GM19238 (cell line): ENCODE measurements at regions not wholly inside any gene's neighbourhood (a gene's known extent, or its start where the extent isn't known, plus 50 kb on each side); places are given as distances from the start of the nearest gene placed in this dataset.

Experiments
- DNase-seq: peaks from one replicate; pipeline ENCODE4 v3.0.0; 2011; ENCODE audit warnings: low spot score; ENCODE audit not compliant: insufficient read length

DNA sequence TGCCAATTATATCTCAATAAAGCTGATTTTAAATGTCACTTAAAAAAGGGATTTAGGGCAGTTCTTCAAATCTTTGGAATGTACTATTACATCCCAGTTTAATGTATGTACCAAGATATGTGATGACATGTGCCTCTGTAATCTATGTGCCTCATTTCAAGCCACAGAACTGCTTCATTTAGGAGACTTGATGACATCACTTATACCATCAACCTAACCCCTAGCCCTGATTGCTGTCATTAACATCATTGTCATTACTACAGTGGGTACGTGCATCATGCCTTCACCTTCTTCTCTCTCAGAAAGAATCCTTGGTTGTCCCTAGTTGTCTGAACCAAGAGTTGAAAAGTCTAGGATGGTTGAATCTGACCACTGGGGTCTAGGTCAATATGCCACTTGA is 134.3 kb upstream of the RAB11FIP2 start:
- DNase-seq: no peak

DNA sequence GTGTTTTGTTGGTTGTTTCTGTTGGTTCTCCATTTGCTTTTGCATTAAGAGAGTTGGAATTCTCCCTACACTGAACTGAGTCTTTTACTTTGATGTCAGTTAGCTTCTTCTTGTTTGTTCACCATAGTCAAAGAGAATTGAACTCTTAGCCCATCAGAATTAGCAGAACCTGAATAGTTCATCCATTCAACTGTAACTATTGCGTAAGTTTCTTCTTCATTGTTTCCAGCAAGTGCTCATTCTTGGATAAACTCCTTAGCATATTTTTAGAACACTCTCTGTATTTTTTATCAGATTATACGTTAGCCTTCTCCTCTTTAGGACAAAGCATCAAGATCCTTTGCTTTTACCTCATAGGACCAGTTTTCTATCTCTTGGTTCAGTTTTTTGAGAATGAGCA is 128.4 kb upstream of the RAB11FIP2 start:
- DNase-seq: no peak

DNA sequence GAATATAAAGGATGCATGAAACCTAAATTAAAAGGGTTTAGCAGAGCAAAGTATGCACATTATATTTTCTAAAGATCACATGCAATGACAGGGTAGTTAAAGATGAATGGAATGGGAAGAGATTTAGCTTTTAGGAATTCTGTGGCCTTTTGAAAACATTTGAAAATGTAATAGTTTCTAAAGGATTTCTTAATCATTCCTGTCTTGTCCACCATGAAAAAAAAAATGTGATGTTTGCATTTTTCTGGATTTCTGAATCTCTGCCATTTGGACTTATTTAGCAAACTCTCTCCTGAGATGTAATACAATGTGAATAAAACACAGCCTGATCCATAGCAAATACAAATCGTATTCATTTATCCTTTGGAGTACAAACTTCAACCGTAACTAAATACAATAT is 126.6 kb upstream of the RAB11FIP2 start:
- no peak for DNase-seq

DNA sequence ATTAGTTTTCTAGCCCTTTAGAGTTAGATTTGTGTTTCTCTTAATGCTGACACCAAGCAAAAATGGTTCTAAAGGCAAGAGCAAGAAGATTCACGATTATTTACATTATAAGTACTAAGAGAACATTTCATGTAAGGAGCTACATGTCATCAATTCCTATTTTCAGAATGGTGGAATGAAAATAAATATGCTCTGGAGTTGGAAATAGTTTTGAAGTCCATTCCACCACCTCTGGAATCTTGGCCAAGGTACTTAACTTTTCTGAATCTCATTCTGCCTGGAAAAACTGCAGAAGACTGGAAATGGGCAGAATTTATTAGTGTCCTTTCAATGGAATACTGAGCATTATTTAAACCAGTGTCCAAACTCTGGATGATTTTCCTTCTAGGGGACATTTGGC is 125.1 kb upstream of the RAB11FIP2 start:
- no peak for DNase-seq

DNA sequence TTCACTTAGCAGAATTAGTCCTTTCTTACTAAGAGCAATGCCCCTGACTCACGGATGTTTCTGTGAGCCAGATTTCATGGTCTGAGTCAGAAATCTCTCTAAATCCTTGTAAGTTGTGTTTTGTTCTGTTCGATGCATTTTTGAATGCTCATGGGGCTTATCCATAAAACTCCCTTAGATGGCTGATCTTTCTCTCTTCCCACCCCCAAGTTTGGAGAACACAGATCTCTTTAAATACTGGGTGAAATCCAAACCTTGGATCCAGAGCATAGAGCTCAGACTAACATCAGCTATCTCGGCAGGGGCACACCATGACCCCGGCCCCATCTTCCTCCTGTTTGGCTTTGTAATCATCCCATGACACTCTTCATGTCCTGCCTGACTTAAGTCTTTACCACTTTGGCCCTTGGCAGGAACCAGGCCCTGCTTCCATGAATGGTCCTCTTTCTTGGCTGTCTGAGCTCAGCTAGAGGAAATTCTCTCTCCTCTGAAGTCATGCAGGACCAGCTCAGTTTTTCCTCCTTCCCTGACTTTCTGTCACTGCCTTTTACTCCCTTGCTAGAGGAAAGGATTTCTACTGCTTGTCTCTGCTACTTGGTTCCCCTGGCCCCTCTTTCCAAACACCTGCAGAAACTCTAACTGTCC is 120.4 kb upstream of the RAB11FIP2 start:
- no peak for DNase-seq

DNA sequence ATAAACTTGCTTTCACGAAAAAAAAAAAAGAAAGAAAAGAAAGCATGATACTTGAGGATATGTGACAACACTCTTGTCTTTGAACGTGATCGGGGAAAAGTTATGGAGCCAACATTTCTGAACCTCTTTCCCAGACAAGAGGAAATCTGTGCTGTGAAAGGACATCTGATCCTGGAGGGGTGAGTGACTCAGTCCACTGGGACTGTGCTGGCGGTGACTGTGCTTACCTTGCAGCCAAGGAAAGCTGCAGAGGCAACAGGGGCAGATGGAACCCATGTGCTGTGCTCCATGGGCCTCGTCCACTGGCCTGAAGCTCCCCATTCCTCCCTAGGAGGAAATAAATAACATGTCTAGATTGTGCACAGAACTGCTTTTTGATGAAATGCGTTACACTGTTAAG is 116.5 kb upstream of the RAB11FIP2 start:
- DNase-seq: no peak

DNA sequence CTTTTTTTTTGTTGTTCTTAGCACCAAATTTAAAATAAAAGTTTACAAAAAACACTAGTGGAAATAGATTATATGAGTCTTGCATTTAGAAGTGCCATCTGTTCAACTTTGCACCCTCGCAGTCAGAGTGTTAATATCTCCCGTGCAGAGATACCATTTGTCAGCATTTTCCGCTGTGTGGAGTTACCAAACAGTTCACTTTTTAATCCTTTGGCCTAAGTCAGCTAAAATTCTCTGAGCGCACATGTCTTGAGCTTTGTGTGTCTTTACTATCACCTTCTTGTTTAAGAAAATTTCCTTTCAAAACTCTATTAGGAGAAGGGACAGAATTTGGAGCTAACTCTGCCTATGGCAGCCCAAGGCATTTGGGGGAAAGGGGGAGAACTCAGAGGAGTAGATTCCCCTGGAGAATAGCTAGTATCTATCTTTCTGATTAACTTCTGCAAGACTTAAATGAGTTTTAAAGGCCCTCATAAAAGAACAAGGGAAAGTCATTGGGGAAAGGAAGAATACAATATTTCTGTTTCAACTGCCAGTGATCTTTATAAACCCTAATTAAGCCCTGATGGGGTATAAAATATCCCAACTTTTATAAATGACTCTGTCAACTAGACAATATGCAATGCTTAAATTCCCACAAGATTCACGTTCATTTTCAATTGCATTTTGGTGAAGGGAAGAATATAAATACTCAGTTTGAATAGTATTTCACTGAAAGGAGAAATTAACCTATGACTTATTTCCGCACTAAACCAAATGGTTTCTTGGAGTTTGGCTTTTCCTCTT is 114.9 kb upstream of the RAB11FIP2 start:
- no peak for DNase-seq

DNA sequence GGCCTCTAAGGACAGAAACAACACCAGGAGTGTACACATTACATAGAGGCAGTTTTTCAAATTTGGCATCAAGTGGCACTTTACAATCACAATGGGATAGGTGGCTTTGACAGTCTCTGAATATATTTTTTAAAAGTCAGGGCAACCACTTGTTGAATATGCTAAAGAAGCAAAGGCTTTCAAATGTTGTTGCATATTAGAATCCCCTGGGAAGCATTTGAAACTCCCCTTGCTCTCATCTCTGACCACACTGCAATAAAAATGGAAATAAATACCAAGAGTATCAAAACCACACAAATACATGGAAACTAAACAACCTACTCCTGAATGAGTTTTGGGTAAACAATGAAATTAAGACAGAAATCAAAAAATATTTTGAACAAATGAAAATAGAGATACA is 106.5 kb upstream of the RAB11FIP2 start:
- no peak for DNase-seq

DNA sequence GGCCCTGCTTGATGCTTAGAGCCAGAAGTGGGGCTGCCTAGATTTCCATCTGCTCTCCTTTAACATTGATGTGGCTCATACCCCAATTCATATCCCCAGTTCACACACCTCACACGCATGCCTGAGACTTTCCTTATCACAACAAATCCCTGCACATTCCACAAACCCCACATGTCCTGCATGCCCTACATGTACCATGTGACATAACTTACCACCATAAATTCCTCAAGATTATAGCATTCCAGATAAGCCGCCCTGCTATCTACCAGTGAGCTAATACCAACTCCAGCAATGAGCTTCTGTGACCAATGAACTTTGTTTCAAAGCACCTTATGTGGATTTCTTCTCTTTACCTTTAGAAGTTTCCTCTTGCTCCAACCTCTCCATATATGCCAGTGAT is 104.7 kb upstream of the RAB11FIP2 start:
- DNase-seq: no peak

DNA sequence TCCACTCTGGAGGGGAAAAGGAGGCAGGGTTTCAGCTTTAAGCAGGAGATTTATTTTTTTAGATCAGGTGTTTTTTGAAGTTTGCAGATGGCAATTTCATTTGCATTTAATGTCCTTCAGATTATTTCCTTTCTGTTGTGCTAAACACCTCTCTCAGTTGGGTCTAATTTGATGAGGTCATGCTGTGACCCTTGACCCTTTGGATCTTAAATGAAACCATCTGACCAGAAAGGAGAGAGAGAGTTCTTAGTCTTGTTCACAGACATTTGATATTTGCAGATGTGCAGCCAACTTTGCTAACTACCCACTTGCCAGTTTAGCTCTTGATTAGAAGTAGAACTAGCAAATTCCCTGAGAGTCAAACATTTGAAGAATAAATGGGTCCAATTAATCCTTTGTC is 101.5 kb upstream of the RAB11FIP2 start:
- no peak for DNase-seq

DNA sequence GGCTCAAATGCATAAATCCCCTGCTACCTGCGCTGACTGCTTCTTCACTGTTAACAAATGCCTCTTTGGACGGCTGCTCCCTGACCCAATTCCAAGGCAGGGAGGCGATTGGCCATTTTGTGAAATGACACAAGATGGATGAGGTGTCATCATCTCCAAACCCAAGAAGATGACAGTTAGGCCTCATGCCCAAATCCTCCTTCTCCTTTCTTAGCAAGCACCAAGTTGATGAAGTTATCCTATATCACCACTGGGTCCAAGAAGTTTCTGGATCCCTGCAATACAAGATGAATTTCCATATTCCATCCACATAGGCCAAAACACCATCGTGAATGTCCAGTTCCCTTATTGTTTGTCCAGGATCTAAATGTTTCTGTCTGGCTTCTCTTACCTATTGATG is 98.5 kb upstream of the RAB11FIP2 start:
- no peak for DNase-seq

DNA sequence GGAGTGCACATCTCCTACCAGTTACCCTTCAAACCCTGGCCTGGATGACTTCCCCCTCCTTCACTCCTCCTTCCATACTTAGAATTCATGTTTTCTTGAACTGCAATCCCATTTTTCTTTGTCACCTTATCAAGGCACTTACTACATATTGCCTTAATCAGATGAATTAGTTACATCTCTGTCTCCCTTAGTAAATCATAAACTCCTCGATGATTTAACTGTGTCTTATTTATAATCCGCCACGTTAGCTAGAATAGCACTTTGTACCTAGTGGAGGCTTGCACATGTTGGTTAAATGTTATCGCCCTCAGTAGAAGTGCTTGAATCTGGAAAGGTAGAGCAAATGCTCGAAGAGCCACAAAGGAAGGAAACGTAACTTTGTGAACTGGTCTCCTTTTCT is 94.7 kb upstream of the RAB11FIP2 start:
- DNase-seq: no peak

DNA sequence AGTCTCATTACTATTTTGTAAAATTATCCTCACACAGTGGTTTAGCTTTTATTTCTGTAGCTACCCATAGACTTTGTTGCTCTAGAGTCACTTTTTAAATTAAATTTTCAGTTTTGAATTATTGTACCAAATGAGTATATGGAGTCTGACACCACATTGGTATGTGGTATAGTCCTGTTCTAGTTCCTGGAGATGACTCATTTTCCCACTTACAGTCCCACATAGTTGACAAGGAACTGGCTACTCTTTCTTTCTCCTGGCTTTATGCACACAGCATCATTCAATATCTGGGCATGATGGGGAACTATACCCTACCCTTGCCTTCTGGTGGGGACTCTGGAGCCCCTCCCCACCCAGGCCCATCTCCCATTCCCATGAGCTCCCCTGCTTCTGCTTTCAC is 92.6 kb upstream of the RAB11FIP2 start:
- no peak for DNase-seq

DNA sequence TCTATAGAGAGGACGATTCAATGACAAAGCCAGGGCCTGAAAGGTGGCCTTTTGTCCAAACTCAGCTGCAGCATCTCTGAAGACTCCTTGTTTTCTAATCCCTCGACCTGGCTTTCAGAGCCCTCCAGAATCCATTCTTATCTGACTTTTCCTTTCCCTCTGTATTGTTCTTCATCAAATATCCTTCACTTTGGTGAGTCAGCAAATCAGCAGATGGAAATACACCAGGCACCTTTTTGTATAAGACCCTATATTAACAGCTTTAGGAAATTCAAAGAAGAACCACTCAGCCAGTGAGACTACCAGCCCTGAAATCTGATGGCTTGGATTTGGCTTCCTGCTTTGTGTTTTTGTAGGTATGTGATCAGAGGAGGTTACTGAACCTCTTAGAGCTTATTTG is 81.9 kb upstream of the RAB11FIP2 start:
- DNase-seq: no peak

DNA sequence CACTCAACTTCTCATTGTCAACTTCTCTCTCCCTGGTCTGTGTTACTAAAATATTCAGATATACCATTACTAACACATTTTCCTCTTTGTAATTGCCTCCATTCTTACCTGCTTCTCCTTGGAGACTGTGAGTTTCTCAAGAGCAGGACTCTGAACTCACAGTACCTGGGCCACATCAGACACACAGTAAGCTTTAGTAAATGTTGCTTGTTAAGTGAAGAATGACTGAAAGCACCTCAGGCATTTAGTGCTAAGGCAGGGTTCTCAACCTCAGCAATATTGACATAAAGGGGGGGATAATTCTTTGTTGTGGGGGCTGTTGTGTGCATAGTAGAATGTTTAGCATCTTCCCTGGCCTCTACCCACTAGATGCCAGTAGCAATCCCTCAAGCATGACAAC is 72.0 kb upstream of the RAB11FIP2 start:
- no peak for DNase-seq

DNA sequence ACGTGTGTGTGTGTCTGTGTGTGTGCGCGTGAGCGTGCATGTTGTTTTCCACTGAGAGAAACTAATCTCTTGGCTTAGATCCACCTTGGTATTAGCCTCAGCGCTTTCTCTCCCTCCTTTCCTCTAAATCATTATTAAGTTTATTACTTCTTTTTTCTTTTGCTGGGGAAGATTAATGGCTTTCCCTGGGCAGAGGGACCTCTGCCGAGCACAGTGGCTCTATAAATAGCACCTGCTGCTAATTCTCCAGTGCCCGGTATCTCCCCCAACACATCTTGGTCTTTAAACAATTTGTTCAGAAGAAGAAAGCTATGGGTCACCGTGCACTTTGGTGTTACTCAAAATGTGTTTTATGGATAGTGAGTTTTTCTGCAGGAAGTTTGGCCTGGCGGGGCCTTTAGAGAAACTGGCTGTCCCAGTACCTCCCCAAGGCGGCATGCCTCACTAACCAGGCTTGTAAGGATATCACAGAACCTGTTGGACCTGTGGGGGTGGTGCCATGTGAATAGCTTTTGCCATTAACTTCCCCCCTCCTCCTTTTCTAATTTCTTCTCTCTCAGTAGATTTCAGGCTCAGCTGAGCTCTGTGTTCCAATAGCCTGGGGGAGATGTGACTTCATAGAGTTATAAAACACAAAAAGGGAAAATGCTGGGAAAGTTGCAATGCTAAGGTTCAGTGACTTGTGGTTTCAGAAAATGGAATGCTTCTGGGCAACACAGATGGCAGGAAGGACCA is 70.1 kb upstream of the RAB11FIP2 start:
- no peak for DNase-seq

DNA sequence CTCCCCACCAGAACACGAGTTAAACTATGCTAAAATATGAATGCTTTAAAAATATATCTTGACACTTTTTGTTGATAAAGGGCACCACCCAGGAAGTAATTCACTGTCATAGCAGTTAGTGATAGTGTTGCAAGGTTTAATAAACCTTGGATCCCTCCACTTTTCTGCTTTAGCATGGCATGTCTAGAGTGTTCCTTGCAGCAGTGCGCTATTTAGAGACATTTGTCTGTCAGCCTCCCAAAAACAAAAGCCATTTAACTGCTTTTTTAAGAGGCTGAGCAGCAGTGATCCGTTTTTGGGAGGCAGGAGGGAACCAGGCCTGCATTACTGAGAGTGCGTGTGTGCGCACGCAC is 69.6 kb upstream of the RAB11FIP2 start:
- DNase-seq: no peak

DNA sequence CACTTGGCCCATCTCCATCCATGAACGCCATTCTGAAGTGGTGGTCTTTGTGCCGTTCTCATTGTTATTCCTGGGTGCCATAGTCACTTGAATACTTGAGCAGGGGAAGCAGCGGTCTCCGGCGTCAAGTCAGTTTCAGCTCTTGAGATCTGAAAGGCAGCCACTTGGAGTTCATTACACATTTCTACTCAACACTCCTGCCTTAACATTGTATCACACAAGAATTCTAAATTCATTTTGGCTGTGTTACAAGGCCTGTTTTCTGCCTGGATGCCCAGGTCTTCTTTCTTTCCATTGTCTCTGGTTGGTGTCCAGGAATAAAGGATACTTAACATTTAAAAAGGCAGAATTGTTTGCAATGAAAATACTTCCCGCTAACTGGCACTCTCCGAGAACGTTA is 69.0 kb upstream of the RAB11FIP2 start:
- no peak for DNase-seq

DNA sequence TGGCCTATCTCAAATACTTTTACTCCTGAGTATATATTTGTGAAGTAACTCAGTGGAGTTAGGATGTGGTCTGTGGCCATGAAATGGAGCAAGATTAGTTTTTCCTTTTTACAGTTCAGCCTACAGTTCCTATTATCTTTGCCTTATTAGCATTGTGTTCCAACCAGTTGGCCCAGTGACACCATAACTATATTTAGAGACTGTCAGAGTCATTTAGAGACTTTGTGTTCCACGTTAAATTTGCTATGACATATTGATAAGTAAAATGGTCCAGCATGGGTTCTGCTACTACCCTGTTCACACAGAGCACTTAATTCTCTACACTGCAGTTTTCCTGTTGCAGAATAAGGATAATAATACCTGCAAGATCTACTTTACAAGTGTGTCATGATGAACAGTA is 68.3 kb upstream of the RAB11FIP2 start:
- DNase-seq: no peak

DNA sequence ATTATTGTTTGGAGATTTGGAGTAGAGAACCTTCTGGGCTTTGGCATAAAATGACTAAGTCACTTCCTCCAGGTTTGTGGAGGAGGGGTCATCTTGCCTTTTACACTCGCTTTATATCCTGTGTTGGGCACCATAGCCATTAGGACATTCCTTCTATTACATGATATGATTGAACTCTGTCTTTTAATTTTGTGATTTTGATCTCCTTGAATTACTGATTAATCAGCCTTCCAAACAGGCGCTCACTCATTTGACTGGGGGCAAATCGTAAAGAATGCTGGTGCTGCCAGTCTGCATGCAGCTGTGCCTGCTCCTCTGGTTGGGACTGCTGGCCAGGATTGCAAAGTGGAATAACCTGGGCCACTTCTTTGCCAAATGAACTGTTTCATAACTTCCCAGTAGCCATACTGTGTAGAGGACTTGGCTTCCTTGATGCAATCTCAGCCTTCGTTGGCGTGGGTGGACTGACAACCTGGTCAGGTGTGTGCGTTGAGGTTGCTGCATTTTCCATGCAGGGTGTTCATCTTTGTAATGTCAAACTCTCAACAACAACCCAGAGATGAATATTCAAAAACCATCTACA is 65.9 kb upstream of the RAB11FIP2 start:
- no peak for DNase-seq

DNA sequence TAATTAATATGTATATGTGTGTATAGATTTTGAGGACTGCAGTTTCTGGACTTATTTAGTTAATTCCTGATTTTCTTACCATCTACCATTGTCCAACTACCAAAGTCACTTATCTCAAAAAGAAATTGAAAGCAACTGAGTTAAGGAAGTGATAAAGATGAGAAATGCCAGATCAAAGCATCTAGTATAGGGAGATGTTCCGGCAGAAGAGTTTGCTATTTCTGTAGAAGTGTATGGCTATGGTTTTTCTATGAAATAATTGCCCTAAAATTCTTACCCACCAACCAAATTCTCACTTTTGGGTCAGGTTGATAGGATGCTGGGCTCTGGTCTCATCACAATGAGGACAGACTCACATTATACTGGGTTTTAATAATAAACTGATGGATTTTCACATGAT is 64.0 kb upstream of the RAB11FIP2 start:
- no peak for DNase-seq
